Heart right ventricle (tissue), 16 donors: ENCODE measurements at regions not wholly inside any gene's neighbourhood (a gene's known extent, or its start where the extent isn't known, plus 50 kb on each side); places are given as distances from the start of the nearest gene placed in this dataset.
"Not testable (repeated sequence)": the region's sequence is repeated elsewhere in the genome, so short reads cannot be mapped to it uniquely, and the experiment has no call there.

Experiments used
- ATAC-seq, 8 donors: fragments of 200-7000 bp; cut with Tn5 transposase; one replicate each; pipeline ENCODE4 v1.9.1; 2020; ENCODE audit warnings: mild to moderate bottlenecking in 8 of 8, moderate library complexity in 8 of 8, moderate number of reproducible peaks in 1 of 8
- DNase-seq, 2 donors: peaks; one replicate each; pipeline ENCODE4 v3.0.0-alpha.2; 2020
- H3K27ac ChIP-seq, 10 donors: fragments of 200-600 bp; sonication (generic) in 2 of 10; one replicate each; pipeline versions ENCODE4 v1.5.0 to v1.8.0; 2020 to 2022; ENCODE audit warnings: mild to moderate bottlenecking in 3 of 10
- H3K27me3 ChIP-seq, 7 donors: fragments of 200-600 bp; one replicate each; pipeline ENCODE4 v1.8.0; 2021 to 2022; ENCODE audit warnings: mild to moderate bottlenecking in 2 of 7
- H3K36me3 ChIP-seq, 9 donors: fragments of 200-600 bp; sonication (generic) in 1 of 9; one replicate each; pipeline versions ENCODE4 v1.5.0 to v1.8.0; 2020 to 2022; ENCODE audit warnings: mild to moderate bottlenecking in 2 of 9
- H3K4me1 ChIP-seq, 9 donors: fragments of 200-600 bp; sonication (generic) in 1 of 9; one replicate each; pipeline versions ENCODE4 v1.5.0 to v1.8.0; 2020 to 2022; ENCODE audit warnings: mild to moderate bottlenecking in 4 of 9
- H3K4me3 ChIP-seq, 10 donors: fragments of 200-600 bp; sonication (generic) in 2 of 10; one replicate each; pipeline versions ENCODE4 v1.5.0 to v1.8.0; 2020 to 2022; ENCODE audit warnings: mild to moderate bottlenecking in 7 of 10, moderate library complexity in 2 of 10
- H3K9me3 ChIP-seq, 11 donors: fragments of 200-600 bp in 10 of 11; sonication (generic) in 2 of 11; one replicate each; pipeline versions ENCODE4 v1.5.0 to v1.8.0; 2013 to 2022; ENCODE audit warnings: mild to moderate bottlenecking in 2 of 11, control low read depth in 1 of 11, moderate library complexity in 1 of 11
- WGBS, 2 donors: extraction: QIAGEN DNeasy Blood & Tissue Kit; methylation state at CpG; one replicate each; pipeline ENCODE4 v1.1.7; 2013; ENCODE audit warnings: inconsistent platforms in 1 of 2; 5-methylcytosine and 5-hydroxymethylcytosine counted together
- intact Hi-C, 10 donors: fragments of 100-400 bp; cut with DNase I; formaldehyde crosslinking; loops; one replicate each; pipeline versions ENCODE4 v1.11.1 to v1.14.2; 2022
- TF ChIP-seq, protein P1 (sequence below), 9 donors: fragments of 200-600 bp; sonication (generic) in 2 of 9; IDR thresholded peaks; one replicate each; pipeline versions ENCODE4 v1.5.0 to v1.8.0; 2021 to 2022; ENCODE audit warnings: antibody characterized with exemption in 9 of 9, mild to moderate bottlenecking in 5 of 9, moderate library complexity in 1 of 9
- donor health status: Arrhythmogenic right ventricular cardiomyopathy.
- donor health status: ischemic (EF 13 %, LVEDD 7.1; RV severe dilation, severe dysfunction).
- donor health status: healthy with polysubstance abuse.
- donor health status: DM: no; HTN: yes; CAD: no.
- donor health status: DM: no; HTN: no; CAD: no.
- donor health status: ischemic (EF 25% LVEDD 6.9; RV normal size, moderate dysfunction).
- donor health status: ischemic (EF 25% LVEDD 5.7; RV mildly dilated, moderate dysfunction).
- donor health status: healthy.
- donor health status: DM: yes; HTN: yes; CAD: no.
- donor health status: Ischemic cardiomyopathy.
- donor health status: ischemic (EF 35%, LVEDD 5.7; RV mildly dilated, moderate dysfunction).
- donor health status: nonischemic (EF 11% LVEDD 7.7; RV severe dilation, severe dysfunction).
- donor health status: DM: yes; HTN: yes; CAD: no.
- donor health status: PGD.
- donor health status: ischemic (EF 29% LVEDD 5.4; RV normal size, mild dysfunction).
- donor health status: nonischemic (EF 23%, LVEDD 6.1; RV moderate dilation, normal function).

DNA sequence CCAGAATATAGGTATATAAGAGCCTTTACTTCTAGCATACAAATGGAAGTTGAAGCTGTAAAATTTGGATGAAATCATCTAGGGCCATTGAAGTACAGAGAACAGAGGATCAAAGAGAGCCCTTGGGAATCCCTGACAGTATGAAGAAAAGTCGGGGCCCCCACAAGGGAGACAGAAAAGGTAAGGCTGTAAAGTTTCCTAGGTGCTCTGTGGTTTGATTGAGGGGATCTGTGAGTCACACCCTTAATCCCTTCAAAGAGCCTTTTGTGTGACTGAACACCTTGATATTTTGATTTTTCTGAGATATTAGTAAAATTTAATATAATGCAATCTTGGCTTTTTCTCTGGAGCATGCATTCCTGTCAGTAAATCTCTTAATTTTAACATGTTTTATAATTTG, 961.7 kb upstream of the TMEFF2 start:
- intact Hi-C loops = no loop called here
- Histone ChIP-seq H3K9me3 (no peaks in the 10 kb centered on the region), H3K36me3 (no peaks in the 10 kb centered on the region), H3K4me3 (no peak overlapping the region), H3K4me1 (no peaks in the 10 kb centered on the region), H3K27me3 (no peaks in the 10 kb centered on the region), H3K27ac (no peak overlapping the region)
- 63 to 69% methylated on average over 1 of the region's 1 CpG for WGBS, 2 donors
- no peak for DNase-seq
- TF ChIP-seq, protein P1, sequence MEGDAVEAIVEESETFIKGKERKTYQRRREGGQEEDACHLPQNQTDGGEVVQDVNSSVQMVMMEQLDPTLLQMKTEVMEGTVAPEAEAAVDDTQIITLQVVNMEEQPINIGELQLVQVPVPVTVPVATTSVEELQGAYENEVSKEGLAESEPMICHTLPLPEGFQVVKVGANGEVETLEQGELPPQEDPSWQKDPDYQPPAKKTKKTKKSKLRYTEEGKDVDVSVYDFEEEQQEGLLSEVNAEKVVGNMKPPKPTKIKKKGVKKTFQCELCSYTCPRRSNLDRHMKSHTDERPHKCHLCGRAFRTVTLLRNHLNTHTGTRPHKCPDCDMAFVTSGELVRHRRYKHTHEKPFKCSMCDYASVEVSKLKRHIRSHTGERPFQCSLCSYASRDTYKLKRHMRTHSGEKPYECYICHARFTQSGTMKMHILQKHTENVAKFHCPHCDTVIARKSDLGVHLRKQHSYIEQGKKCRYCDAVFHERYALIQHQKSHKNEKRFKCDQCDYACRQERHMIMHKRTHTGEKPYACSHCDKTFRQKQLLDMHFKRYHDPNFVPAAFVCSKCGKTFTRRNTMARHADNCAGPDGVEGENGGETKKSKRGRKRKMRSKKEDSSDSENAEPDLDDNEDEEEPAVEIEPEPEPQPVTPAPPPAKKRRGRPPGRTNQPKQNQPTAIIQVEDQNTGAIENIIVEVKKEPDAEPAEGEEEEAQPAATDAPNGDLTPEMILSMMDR (IDR thresholded peaks at IDR 0.05) = no peak
- no peak for ATAC-seq

DNA sequence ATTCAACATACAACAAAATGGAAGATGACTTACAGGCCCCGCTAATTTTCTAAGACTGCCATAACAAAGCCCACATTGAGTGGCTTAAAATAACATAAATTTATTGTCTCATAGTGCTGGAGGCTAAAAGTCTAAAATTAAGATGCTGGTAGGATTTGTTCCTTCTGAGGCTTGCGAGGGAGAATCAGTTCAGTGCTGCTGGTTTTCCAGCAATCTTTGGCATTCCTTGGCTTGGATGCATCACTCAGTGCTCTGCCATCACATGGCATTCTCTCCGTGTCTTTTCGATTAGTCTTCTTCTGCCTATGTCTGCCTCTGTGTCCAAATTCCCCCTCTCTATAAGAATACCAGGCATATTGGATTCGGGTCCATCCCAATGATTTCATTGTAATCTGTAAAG, 959.3 kb upstream of the TMEFF2 start:
- Histone ChIP-seq H3K27ac (no peak overlapping the region), H3K4me1 (no peaks in the 10 kb centered on the region), H3K36me3 (no peaks in the 10 kb centered on the region), H3K4me3 (no peak overlapping the region), H3K9me3 (no peaks in the 10 kb centered on the region), H3K27me3 (no peaks in the 10 kb centered on the region)
- no peak for DNase-seq
- TF ChIP-seq, protein P1 (IDR thresholded peaks at IDR 0.05) = no peak
- intact Hi-C loops = no loop called here
- 87 to 92% methylated on average over 5 of the region's 5 CpGs for WGBS, 2 donors
- no peak for ATAC-seq

DNA sequence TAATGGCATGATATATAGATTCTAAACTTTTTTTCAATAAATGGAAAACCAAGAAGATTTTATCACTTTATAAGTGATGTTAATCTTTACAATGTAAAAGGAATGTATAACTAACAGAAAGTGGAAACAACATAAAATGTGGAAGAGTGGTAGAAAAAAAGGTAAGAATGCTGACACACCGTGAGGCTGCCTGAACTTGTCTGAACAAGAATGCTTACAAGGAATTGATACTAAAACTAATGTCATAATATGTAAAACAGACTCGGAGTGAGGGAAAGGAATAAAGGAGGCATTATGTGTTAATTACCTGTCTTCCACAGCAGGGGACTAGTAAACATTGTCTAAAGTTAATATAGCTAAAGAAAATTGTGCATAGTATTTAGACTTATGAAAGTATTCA, 958.8 kb upstream of the TMEFF2 start:
- DNase-seq = no peak
- TF ChIP-seq, protein P1 (IDR thresholded peaks at IDR 0.05) = no peak
- no peak for ATAC-seq
- H3K4me1 ChIP-seq = no peaks in the 10 kb centered on the region
- H3K4me3 ChIP-seq = no peak overlapping the region
- H3K27me3 ChIP-seq = no peaks in the 10 kb centered on the region
- intact Hi-C loops = no loop called here
- no peaks in the 10 kb centered on the region for H3K36me3 ChIP-seq
- peaks cover 0 to 2% (median 0%) of the 10 kb centered on the region in 11 donors for H3K9me3 ChIP-seq
- no peak overlapping the region for H3K27ac ChIP-seq
- 73 to 82% methylated on average over 2 of the region's 2 CpGs for WGBS, 2 donors

DNA sequence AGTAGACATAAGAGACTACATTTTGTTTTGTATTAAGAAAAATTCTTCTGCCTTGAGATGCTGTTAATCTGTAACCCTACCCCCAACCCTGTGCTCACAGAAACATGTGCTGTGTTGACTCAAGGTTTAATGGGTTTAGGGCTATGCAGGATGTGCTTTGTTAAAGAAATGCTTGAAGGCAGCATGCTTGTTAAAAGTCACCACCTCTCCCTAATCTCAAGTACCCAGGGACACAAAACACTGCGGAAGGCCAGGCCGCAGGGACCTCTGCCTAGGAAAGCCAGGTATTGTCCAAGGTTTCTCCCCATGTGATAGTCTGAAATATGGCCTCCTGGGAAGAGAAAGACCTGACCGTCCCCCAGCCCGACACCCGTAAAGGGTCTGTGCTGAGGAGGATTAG, 947.7 kb upstream of the TMEFF2 start:
- not testable (repeated sequence) for H3K4me1 ChIP-seq
- WGBS, 2 donors = 48 to 69% methylated on average over 5 of the region's 5 CpGs

DNA sequence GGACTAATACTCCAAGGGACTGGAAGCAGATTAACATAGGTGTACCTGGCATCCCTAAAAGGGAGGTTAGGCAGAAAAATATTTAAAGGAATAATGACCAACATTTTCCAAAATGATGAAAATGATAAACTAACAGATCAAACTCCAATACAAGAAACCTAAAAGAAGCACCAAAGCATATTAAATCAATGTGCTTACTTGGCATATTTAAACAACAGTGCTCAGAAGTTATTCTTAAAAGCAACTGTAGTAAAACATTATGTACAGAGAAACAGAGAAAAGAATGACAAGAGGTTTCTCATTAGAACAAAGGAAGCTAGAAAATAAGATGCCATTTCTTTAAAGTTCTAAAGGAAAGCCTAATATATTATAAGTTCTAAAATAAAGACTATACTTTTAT, 947.3 kb upstream of the TMEFF2 start:
- no peak for ATAC-seq
- H3K4me1 ChIP-seq = no peaks in the 10 kb centered on the region

More for the DNA sequence above, 947.7 kb upstream of the TMEFF2 start:
- ATAC-seq, H3K27ac ChIP-seq, H3K27me3 ChIP-seq, DNase-seq, H3K4me3 ChIP-seq, H3K36me3 ChIP-seq, intact Hi-C loops: not testable (repeated sequence)
- peaks cover 0 to 17% (median 0%) of the 10 kb centered on the region in 11 donors for H3K9me3 ChIP-seq

DNA sequence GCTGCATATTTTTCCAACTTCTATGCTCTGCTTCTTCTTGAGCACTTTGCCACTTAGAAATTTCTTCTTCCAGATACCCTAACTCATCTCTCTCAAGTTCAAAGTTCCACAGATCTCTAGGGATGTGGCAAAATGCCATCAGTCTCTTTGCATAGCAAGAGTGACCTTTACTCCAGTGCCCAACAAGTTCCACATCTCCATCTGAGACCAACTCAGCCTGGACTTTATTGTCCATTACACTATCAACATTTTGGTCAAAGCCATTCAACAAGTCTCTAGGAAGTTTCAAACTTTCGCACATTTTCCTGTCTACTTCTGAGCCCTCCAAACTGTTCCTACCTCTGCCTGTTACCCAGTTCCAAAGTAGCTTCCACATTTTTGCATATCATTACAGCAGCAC, 946.2 kb upstream of the TMEFF2 start:
- H3K4me3 ChIP-seq, DNase-seq, ATAC-seq, H3K27ac ChIP-seq, intact Hi-C loops, H3K36me3 ChIP-seq, H3K27me3 ChIP-seq, H3K4me1 ChIP-seq: not testable (repeated sequence)
- WGBS, 2 donors = 97 to 100% methylated on average over 1 of the region's 1 CpG
- H3K9me3 ChIP-seq = peaks cover 0 to 17% (median 0%) of the 10 kb centered on the region in 11 donors

More for the DNA sequence above, 947.3 kb upstream of the TMEFF2 start:
- TF ChIP-seq, protein P1 (IDR thresholded peaks at IDR 0.05) = no peak
- peaks cover 0 to 17% (median 0%) of the 10 kb centered on the region in 11 donors for H3K9me3 ChIP-seq
- DNase-seq = no peak
- intact Hi-C loops = no loop called here
- no peaks in the 10 kb centered on the region for H3K36me3 ChIP-seq
- no peaks in the 10 kb centered on the region for H3K27me3 ChIP-seq
- H3K4me3 ChIP-seq = no peak overlapping the region
- no peak overlapping the region for H3K27ac ChIP-seq
